BJ (cell line): ENCODE measurements at regions not wholly inside any gene's neighbourhood (a gene's known extent, or its start where the extent isn't known, plus 50 kb on each side); places are given as distances from the start of the nearest gene placed in this dataset.

Experiments used
- CTCF ChIA-PET: fragments of 350-600 bp; formaldehyde crosslinking; extraction: SDS; loops from one replicate; lab custom pipeline; 2021; ENCODE audit warnings: antibody characterized with exemption, inconsistent platforms; lab: Yijun Ruan, JAX
- POLR2A ChIA-PET: fragments of 300-600 bp; sonication (Branson Sonifier 250); formaldehyde crosslinking; extraction: SDS; loops from one replicate; lab custom pipeline; 2021; ENCODE audit warnings: antibody characterized with exemption; lab: Charles Lee
- DNase-seq: peaks from one replicate; pipeline ENCODE4 v3.0.0-alpha.2; 2011; ENCODE audit warnings: low read depth
- H3K27me3 ChIP-seq: 2 replicates; pipeline ENCODE4 v1.6.0; 2011; ENCODE audit warnings: low read length; ENCODE audit not compliant: control insufficient read depth, insufficient read depth
- H3K36me3 ChIP-seq: 2 replicates; pipeline ENCODE4 v1.5.1; 2011; ENCODE audit warnings: low read length; ENCODE audit not compliant: control insufficient read depth, insufficient read depth
- H3K4me3 ChIP-seq: 2 replicates; pipeline ENCODE4 v1.5.1; 2011; ENCODE audit warnings: low read depth, mild to moderate bottlenecking, control low read depth, low read length
- TF ChIP-seq, protein P1 (sequence below): IDR thresholded peaks from 2 replicates; pipeline ENCODE4 v1.5.1; 2011; ENCODE audit warnings: low read depth, mild to moderate bottlenecking, control low read depth, inconsistent platforms, low read length, moderate library complexity; ENCODE audit not compliant: insufficient read depth

DNA sequence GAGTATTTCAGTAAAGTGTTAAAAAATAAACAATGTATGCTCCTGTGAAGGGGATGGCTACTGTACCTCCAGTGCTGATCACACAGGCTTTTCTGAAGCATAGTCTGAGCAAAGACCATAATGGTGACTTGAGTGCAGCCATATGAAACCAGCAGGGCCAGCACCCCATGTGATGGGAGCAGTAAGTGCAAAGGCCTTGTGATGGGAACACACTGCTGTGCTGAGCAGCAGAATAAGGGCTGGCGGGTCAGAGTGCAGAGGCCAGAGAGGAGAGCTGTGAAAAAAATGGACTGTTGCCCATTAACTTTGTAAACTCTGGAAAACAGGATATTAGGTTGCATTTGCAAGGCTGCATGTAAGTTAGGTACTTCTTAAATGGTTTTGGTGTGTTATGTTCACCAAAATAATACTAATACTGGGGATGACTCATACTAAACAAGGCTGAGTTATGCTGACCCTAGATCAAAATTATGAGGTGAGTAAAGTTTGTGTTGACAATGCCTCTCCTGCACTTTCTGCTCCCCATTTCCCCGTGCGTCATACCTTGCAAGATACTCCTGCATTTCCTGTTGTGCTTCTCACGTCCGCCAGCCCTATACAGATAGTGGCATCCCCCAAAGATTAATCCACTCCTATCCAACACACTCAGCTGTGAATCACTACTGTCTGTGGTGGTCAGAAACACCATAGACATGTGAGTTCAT, 67.0 kb upstream of the FAM9A start:
- DNase-seq = peak; percentile 46
- TF ChIP-seq, protein P1, sequence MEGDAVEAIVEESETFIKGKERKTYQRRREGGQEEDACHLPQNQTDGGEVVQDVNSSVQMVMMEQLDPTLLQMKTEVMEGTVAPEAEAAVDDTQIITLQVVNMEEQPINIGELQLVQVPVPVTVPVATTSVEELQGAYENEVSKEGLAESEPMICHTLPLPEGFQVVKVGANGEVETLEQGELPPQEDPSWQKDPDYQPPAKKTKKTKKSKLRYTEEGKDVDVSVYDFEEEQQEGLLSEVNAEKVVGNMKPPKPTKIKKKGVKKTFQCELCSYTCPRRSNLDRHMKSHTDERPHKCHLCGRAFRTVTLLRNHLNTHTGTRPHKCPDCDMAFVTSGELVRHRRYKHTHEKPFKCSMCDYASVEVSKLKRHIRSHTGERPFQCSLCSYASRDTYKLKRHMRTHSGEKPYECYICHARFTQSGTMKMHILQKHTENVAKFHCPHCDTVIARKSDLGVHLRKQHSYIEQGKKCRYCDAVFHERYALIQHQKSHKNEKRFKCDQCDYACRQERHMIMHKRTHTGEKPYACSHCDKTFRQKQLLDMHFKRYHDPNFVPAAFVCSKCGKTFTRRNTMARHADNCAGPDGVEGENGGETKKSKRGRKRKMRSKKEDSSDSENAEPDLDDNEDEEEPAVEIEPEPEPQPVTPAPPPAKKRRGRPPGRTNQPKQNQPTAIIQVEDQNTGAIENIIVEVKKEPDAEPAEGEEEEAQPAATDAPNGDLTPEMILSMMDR = no peak
- Histone ChIP-seq H3K36me3 (no peaks in the 10 kb centered on the region), H3K4me3 (no peak overlapping the region), H3K27me3 (no peaks in the 10 kb centered on the region)
- ChIA-PET CTCF (interaction anchor here (0.7 to 1.4 kb wide), 4 partner anchors 11 to 95 kb away, joined by 3 to 4 read pairs (median 3); no protein-coding TSS in a partner anchor), POLR2A (interaction anchor here (0.6 kb wide), 1 partner anchor 654 kb away, joined by 4 read pairs; no protein-coding TSS in a partner anchor)

DNA sequence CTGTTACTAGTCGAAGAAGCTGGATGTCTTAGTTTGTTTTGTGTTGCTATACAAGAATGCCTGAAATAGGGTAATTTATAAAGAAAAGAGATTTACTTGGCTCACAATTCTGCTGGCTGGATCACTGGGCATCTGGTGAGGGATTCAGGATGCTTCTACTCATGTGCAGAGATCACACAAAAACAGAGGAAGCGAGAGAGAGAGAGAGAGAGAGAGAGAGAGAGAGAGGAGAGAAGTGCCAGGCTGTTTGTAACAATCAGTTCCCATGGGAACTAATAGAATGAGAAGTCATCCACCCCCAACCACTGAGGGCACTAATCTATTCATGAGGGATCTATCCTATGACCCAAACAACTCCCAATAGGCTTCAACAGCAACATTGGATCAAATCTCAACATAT, 66.2 kb upstream of the FAM9A start:
- ChIA-PET CTCF (no interaction called here), POLR2A (no interaction called here)
- H3K27me3 ChIP-seq = no peaks in the 10 kb centered on the region
- TF ChIP-seq, protein P1 = no peak
- H3K4me3 ChIP-seq = no peak overlapping the region
- DNase-seq = no peak
- H3K36me3 ChIP-seq = no peaks in the 10 kb centered on the region

DNA sequence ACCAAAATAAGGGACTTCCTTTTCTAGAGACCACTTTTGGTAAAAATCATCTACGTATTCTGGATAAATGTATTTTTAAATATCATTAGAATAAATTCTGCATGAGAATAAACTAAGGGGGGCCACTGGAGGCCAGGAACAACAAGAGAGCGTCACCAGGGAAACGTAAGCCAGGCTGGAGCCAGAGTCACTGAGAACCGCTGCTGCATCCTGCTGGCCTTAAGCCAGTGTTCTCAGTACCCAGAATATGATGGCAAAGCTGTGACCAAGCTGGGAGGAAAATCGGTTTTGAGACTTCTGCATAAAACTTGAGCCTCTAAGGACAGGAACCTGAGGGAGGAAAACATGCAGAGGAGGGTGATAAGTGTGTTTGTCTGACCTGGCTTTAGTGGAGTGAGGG, 63.0 kb upstream of the FAM9A start:
- DNase-seq = no peak
- Histone ChIP-seq H3K36me3 (no peaks in the 10 kb centered on the region), H3K27me3 (no peaks in the 10 kb centered on the region; the same call in 1 of the 2 replicates), H3K4me3 (no peak overlapping the region)
- POLR2A ChIA-PET = no interaction called here
- CTCF ChIA-PET = no interaction called here
- TF ChIP-seq, protein P1 = no peak

DNA sequence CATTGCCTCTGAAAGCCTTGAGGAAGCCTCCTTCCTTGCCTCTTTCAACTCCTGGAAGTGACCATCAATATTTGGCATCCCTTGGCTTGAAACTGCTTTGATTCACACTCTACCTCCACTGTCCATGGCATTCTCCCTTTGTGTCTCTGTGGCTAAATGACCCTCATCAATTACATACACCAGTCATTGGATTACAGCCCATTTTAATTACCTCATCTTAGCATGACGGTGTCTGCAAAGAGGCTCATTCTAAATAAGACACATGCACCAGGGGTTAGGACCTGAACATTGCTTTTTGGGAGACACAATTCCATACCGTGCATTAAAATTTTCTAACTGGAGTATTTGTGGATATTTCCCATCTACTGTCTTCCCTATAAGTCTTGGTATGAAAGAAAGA, 60.7 kb upstream of the FAM9A start:
- no peak for DNase-seq
- Histone ChIP-seq H3K27me3 (no peaks in the 10 kb centered on the region; the same call in 1 of the 2 replicates), H3K4me3 (no peak overlapping the region), H3K36me3 (no peaks in the 10 kb centered on the region)
- ChIA-PET CTCF (no interaction called here), POLR2A (no interaction called here)
- TF ChIP-seq, protein P1 = no peak

DNA sequence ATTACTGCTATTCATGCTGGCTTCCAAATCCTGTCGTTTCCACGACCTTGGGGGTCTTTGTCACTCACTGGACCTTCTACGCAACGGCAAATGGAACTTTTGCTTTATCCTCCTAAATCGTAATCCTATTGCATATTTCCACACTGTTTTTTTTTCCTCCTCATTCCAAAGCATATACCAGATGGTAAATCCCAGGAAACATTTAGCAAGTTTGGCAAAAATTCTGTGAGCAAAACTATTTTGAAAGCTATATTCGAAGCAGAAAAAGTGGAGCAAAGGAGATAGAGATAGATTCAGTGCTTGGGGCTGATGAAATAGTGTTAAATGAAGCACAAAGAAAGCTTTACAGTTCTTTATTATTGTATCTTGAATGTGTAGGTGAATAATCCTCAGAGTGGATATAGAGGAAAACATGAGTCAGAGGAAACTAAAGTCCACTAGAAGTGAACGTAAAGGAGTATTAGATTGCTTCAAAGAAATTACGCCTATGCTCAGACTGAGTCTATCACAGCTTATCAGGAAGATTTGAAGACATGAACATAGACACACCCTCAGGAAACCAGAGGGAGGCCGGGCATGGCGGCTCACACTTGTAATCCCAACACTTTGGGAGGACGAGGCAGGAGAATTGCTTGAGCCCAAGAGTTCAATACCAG, 50.2 kb upstream of the FAM9A start:
- no peak overlapping the region for H3K4me3 ChIP-seq

More for the DNA sequence above, 50.2 kb upstream of the FAM9A start:
- POLR2A ChIA-PET = no interaction called here
- TF ChIP-seq, protein P1 = no peak
- CTCF ChIA-PET = no interaction called here
- no peak for DNase-seq
- no peaks in the 10 kb centered on the region for H3K36me3 ChIP-seq
- no peaks in the 10 kb centered on the region for H3K27me3 ChIP-seq
